Fibroblast of skin of right quadriceps (primary cell): ENCODE measurements at regions not wholly inside any gene's neighbourhood (a gene's known extent, or its start where the extent isn't known, plus 50 kb on each side); places are given as distances from the start of the nearest gene placed in this dataset.
A peak's percentile ranks its signal among the peaks of the same experiment; 100 is the strongest.
"Not testable (repeated sequence)": the region's sequence is repeated elsewhere in the genome, so short reads cannot be mapped to it uniquely, and the experiment has no call there.

ENCODE experiments used
- DNase-seq: peaks from one replicate; pipeline ENCODE4 v3.0.0-alpha.2; 2013

DNA sequence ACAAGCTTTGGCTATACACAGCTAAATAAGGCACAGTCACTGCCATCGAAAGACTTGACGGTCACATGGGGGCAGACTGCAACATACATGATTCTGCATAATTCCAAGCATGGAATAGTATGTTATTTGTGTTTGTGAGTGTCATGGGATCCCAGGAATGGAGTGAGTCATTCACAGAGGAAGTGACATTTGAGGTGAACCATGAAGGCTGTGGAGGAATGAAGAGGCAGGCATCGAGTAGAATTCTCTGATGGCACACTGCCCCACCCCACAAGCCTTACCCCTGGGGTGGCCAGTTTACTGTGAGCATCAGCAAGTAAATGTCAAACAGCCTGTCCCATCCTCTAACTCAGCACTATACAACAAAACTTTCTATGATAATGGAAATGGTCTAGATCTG, 619.7 kb downstream of the MID1IP1 start:
- no peak for DNase-seq

DNA sequence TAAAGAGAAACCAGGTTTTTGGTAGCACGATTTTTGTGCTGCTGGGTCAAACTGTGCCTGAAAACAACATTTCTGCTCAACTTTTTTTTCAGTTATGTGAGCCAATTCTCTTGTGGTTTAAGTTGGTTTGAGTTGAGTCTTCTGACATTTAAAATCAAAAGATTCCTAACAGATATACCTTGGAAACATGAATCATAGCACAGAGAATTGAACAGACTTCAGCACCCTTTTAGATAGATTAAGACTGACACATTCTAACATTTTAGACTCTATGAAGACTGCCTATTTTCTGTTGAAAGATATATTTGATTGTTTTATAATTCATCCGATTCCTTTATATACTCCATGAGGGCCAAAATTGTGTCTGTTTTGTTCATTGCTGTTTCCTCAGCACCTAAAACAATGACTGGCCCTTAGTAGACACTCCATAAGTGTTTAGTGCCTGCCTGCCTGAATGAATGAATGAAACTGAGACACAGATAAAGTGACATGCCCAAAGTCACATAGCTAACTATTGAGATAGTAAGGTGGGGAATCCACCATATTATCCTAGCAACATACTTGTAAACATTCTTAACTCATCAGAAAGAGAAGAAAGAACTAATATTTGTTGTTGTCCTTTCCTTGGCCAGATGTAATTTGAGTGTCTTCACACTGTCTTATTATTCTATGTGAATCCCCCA, 624.0 kb downstream of the MID1IP1 start:
- no peak for DNase-seq

DNA sequence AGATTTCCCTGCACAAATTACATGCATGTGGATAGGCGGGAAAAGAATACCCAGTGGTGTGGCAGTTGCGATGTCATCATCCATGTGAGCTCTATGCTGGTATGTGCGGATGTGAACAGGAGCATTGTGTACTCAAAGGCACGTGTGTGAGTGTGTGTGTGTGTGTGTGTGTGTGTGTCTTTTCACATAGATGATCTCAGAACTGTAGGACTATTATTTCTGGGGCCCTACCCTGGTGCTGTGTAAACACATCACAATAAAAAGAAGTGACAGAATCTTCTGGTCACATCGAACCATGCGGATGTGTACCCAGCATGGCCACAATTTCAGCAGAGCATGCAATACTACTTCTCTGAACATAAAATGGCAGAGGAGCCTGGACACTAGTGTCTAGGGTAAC, 624.8 kb downstream of the MID1IP1 start:
- DNase-seq: no peak

DNA sequence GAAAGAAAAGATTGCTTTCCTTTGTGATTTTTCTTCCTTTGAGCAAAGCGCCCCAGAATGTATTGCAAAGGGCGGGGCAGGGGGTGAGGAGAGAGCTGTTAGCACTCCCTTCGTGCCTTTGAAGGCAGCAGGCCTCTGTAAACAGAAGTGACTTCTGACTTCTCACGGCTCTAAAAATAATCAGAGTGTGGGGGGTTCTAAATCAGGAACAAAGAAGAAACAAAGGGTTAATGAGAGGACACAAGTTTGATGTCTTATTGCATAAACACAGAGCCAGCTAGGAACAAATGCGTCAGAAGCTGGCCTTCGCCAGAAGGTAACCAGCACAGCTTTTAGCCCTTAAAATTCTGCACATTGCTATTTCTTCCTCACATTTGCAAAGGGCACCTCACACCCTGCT, 626.2 kb downstream of the MID1IP1 start:
- DNase-seq: peak; percentile 17

DNA sequence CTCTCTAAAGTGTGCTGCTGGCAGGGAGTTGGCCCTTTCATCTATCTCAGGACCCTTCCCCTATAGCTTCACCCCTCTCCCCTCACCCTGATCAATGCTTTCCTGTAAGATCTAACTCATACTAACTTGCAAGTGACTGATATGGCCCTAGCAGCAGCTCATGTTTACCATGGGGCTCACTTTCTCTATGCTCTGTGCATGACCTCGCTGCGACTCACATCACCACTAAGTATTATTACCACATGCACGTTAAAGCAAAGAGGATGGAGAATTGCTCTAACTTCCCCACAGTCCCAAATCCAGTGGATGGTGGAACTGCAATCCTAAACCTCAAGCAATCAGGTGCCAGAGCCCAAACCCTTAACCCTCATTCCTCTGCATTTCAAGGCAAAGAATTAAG, 626.6 kb downstream of the MID1IP1 start:
- peak; percentile 48 for DNase-seq

DNA sequence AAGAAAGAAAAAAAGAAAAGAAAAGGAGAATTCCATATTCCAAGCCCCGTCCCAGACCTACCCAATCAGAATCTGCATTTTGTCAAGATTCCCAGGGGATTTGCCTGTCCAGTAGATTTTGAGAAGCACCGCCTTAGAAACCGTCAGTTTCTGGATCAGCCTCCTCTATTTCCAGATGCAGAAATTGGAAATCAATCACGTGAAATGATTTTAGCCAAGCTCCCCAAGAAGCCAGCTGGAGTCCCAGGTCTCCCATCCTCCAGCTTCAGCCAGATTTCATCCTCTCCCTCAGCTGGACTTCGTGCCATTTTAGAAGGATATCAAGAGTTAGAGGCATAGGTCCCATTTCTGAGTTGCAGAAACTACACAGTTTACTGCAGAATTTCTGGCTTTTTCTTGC, 629.3 kb downstream of the MID1IP1 start:
- no peak for DNase-seq

DNA sequence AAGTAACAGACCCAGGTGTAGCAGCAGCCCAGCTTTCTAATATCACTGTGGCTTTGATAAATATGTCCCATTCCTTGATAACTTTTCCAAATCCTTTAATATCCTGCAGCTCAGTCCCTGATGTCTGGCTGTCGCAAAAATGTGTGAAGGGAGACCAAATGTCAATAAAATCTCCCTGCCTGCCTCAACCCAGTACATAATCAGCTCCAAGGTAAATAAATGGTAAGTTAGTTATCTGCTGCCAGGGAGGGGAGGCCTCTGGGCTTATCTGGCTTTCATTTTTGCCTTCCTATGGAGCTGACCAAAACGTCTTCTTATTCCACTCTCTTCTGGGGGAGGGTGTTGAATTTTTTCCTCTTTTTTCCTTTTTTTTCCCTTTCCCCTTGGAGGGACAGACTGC, 630.6 kb downstream of the MID1IP1 start:
- DNase-seq: no peak

DNA sequence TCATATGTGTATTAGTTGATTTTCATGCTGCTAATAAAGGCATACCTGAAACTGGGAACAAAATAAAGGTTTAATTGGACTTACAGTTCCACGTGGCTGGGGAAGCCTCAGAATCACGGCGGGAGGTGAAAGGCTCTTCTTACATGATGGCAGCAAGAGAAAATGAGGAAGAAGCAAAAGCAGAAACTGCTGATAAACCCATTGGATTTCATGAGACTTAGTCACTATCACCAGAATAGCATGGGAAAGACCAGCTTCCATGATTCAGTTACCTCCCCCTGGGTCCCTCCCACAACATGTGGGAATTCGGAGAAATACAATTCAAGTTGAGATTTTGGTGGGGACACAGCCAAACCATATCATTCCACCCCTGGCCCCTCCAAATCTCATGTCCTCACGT, 633.4 kb downstream of the MID1IP1 start:
- DNase-seq: peak; percentile 21

DNA sequence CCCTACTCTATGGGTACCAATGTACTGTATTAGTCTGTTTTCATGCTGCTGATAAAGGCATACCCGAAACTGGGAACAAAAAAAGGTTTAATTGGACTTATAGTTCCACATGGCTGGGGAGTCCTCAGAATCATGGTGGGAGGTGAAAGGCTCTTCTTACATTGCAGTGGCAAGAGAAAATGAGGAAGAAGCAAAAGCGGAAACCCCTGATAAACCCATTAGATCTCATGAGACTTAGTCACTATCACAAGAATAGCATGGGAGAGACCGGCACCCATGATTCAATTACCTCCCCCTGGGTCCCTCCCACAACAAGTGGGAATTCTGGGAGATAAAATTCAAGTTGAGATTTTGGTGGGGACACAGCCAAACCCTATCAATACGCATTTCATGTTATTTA, 635.3 kb downstream of the MID1IP1 start:
- not testable (repeated sequence) for DNase-seq

DNA sequence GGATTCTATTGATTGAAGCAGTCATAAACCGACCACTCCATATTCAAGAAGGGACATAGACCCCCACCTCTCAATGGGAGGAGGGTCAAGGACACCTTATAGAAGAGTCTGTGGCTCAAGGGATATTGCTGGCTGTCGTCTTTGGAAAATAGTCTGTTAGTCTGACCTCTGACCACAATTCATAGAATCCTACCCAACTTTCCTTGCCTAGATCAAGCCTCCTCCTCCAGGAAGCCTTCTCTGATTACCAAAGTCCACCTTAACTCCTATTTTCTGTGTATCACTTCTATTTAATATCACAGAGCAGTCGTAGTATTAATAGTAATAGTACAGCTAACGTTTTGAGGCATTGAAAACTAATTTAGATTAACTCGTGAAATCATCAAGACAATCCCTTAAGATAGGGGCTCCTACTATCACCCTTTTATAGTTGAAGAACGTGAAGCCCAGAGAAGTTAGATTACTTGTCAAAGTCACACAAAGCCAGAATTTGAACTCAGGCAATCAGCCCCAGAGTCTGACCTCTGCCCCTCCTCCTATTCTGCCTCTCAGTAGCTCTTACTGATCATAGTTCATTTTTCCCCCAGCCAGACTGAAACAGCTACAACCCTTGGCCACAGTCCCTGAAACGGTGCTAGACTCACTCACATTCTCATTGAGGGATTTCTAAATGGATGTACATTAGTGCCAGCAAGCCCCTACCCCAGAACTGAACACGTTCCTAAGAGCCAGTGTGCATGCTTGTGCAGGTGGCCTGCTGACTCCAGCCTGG, 636.6 kb downstream of the MID1IP1 start:
- DNase-seq: no peak

DNA sequence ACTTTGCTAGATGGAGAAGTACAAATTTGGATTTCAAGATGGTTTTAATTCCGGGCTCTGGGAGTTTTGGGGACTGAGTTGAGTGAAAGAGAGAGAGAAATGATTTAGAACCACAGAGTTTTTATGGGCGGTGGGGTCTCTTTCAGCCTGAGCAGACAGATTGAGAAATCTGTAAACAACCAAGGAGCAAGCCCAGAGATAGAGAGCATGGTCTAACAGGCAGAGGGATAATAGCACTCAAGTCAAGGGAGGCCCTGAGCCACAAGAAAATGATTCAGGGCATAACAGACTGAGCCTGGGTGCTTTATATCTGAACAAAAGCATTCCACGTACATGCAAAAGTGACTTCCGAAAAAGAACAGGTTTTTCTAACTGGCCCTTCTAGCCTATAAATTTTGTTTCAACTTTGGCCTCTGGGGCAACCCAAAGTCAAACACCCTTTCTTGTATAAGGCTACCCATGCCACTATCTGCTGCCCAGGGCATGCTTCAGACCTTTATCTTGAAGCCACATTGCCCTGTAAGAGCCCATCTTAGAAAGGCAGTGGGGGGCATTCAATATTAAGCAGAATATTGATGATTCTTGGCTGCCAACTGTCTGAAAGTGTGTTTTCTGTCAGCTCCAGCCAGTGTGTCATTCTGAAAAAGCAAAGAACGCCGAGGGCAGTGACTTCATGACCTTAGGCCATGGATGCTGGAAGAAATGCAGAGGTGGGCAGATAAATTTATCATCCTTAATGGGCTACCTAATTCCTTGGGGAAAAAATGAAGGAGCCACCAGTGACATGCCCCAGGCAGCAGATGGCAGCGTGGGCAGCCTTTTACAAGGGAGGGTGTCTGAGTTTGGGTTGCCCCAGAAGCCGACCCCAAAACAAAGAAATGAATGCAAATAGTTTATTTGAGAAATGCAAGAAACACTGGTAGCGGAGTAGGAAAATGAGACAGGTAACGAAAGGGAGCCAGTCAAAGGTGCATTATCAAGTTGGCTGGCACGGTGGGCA, 637.6 kb downstream of the MID1IP1 start:
- no peak for DNase-seq

DNA sequence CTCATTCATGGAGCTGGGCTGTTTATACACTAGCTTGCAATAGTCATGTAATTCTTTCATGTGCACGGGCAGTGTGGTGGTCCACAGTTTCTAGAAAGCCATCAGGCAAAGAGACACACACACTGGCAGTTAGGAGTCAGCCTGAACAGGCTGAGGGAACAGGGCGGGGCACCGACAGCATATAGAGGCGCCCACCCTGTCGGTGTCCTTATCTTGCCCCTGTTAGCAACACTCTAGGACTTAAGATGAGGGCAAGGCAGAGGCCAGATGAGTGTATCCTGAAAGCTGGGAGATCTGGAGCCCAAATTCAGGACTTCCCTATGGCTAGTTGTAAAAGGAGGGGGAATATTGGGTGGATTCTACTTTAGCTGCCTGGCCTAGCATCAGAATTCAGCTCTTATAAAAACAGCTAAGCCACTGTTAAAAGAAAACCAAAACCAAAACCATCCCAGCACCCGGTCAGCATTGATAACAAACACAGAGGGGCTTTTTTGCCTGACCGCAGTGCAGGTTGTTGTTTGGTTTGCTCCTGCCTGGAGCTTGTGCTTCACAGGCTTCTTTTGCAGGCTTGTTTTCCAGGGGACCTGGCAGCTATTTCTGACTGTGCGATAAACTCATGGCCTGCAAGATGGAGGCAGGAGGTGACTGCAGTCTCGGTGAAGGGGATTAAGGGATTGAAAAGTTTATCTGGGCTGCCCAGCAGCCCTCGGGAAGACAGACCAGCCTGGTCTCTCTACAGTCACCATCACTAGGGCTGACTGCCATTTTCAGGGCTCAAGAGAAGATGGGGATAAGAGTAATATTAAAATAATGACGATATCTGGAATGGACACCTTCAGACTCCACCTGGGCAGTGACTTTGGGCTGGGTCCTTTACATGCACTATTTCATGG, 638.9 kb downstream of the MID1IP1 start:
- no peak for DNase-seq

DNA sequence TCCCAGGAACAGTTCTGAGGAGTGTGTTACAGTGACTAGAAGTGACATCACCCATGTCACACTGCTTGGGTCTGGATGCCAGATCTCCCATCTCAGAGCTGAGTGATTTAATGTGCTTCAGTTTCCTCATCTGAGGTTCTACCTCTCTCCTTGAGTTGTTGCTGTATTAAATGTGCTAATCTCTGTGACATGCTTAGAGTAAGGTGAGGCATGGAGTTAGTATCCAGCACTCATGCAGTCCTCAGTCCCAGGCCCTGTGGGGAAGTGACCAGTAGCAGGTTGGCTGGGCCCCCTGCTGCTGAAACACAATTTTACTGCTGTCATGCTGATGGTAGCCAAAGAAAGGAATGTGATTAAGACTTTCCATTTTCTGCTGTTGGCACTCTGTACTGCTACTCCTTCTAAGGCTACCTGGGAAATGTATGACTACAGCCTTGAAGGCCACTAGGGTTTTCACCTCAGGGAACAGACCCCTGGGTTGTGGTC, 639.6 kb downstream of the MID1IP1 start:
- no peak for DNase-seq

DNA sequence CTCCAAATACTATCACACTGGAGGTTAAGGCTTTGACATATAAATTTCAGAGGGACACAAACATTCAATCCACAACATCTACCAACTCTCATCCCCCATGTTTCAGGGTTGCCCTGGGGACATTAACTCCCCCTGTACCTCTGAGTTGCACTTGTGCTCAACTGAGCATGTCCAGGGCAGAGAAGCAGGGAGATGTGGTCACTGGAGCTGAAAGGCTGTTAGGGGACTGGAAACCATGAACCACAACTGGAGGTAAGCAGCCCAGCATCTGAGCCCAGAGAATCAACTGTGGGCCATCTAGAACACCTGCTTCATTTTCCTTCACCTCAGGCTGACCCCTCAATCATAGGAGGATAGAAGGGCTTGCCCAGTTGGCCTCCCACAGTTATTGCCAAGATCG, 641.1 kb downstream of the MID1IP1 start:
- DNase-seq: no peak

DNA sequence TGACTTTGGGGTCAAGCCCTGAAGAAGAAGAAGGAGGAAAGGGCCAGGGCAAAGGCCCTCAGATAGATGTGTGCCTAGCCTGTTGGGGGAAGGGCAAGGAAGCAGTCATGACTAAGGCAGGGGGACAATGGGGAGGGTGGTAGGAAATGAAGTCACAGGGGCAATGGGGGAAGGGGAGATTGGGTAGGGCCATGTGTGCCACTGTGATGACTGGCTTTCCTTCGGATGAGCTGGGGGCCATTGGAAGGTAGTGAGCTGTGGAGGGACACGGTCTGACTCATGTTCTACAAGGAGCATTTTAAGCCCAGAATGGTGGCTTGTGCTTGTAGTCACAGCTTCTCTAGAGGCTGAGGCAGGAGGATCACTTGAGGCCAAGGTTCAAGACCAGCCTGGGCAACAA, 642.0 kb downstream of the MID1IP1 start:
- no peak for DNase-seq

DNA sequence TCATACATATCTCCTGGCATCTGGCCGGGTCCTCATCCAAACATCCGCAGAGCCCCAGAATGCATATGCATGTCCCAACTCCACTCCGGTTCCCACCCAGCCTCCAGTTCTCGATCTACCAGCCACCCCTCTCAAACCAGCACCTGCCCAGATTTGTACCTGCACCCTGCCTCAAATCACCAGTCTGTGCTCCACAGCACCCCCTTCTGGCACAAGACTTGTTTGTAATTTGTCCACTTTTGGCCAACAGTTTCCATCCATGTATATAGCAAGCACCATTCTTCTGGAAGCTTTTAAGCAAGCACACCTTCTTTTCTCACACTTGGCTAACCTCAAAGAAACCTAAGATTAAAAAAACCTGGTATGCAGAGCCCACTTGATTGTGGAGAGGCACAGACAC, 644.1 kb downstream of the MID1IP1 start:
- no peak for DNase-seq

DNA sequence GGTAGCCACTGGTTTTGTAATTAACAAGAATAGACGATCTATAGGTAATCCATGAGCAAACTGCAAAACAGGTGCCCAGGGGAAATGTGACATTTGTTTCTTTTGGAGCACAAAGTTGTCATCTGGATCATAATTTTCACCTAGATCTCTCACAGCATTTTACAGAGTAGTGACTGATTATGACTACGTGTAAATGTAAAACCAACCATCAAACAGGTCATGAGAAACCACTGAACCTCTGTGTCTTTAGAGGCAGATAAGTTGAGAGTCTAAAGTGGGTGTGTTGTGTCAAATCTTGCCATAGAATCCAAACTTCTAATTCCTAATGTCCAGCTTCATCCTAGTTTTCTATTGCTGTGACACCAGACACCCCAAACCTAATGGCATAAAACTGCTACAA, 648.1 kb downstream of the MID1IP1 start:
- no peak for DNase-seq

DNA sequence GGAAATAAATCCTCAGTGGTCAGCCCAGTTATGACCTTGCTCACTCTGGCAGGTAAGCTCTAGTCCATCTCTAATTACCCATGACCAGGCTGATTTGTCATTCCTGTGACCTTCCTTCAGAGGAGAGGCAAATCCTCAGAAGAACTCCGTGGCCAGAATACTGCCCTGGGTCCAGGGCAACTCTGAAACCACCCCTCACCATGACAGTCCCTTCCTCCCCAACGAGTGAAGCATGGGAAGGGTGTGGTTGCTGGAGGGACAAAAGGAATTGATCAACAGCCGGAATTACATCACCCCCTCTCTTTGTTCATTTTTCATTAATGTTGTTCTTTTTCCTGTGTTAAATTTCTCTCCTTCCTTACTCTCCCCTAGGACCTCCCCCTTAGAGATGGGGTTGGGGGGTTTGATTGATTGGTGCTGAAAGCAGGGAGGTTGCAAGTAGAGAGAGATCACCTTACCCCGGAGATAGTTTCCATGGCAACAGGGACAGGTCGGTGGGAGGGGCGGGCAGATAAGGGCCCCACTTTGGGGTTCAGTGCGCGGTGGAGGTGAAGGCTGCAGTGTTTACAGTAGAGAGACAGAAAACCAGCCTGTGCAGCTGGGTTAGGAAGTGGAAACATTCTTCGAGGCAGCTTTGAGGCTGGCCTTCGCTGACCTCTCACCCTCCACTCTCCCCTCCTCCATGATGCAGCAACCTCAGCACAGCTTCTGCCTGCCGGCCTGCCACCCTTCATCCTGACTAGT, 647.4 kb downstream of the BCOR start:
- DNase-seq: no peak

DNA sequence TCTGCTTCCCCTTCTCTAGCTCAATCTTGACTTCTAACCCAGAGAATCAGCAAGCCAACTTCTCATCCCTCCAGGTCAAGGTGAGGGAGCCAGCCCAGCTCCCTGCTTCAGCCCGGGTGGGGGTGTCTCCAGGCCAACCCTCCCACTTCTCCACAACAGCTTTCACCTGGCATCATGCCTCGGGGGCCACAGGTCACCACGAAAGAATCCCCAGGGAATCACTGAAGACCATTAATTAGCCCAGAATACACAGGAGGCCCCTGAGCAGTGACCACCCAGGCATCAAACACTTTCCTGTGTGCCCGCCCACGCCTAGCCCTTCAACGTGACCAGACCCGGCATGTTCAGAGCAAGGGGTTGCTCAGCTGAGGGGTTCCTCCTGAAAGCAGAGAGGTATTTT, 646.7 kb downstream of the BCOR start:
- DNase-seq: no peak

DNA sequence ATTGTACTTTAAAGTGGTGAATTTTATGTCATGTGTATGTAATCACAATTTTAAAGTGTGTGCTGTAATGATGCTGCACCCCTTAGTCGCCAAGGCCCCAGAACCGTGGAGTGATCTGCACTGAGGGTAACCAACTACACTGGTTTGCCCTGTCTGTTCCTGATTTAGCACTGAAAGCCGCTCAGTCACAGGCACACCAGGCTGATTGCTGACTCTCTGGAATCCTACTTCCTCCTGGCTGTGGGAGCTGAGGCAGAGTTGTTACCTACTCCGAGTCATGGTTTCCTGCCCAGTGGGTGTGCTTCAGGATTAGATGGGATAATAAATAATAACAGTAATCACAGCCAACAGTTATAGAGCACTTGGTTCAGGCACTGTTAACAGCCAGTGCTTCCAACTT, 645.4 kb downstream of the BCOR start:
- DNase-seq: no peak

DNA sequence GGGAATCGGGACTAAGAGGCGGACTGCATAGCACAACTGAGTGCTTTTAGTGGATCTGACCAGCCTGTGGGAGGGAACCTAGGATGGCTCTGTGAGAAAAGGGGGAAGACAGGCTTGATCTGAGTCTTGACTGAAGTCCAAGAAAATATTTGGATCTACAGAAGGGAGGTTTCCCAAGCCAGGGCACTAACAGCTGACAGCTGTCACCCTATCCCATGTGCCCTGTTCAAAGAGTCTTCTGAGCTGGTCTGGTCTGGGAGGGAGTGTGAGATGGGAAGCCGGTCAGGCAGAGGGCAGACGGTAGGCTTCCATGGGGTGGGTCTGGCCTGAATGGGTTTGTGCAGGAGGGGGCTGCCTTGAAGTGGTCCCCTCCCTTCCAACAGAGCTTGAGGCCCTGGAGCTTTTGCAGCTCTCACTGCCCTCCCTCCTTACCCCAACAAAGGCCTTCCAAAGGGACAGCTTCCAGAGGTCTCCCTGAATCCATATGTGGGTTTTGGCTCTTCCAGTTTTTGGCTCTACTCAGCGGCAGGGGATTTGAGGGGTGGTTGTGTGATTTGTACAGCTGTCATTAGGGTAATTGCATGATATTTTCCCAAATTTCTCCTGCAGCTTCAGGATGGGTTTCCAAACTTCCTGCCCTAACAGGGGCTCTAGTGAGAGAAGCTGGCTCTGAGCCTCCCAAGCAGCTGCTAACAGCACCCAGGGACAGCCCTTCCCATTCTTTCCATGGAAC, 643.7 kb downstream of the BCOR start:
- DNase-seq: no peak
